ENCODE measurements at regions not wholly inside any gene's neighbourhood (a gene's known extent, or its start where the extent isn't known, plus 50 kb on each side); places are given as distances from the start of the nearest gene placed in this dataset.

- Histone ChIP-seq H3K4me3 (no peak overlapping the region), H3K36me3 (no peaks in the 10 kb centered on the region), H3K27me3 (no peaks in the 10 kb centered on the region), H3K4me1 (no peaks in the 10 kb centered on the region), H3K9me3 (no peaks in the 10 kb centered on the region), H3K27ac (no peak overlapping the region)
- intact Hi-C loops (cut with DNase I; ENCODE audit: low total_unique reads) (no loop called here), in situ Hi-C loops (cut with MboI; ENCODE audit: low pct_ligation_motif_present in 1 of 4, low pct_unique_long_range_greater_than_20kb in 1 of 4, low sequenced_read_pairs in 3 of 4) (no loop called here)
- DNase-seq = no peak
- TF ChIP-seq, protein P1, sequence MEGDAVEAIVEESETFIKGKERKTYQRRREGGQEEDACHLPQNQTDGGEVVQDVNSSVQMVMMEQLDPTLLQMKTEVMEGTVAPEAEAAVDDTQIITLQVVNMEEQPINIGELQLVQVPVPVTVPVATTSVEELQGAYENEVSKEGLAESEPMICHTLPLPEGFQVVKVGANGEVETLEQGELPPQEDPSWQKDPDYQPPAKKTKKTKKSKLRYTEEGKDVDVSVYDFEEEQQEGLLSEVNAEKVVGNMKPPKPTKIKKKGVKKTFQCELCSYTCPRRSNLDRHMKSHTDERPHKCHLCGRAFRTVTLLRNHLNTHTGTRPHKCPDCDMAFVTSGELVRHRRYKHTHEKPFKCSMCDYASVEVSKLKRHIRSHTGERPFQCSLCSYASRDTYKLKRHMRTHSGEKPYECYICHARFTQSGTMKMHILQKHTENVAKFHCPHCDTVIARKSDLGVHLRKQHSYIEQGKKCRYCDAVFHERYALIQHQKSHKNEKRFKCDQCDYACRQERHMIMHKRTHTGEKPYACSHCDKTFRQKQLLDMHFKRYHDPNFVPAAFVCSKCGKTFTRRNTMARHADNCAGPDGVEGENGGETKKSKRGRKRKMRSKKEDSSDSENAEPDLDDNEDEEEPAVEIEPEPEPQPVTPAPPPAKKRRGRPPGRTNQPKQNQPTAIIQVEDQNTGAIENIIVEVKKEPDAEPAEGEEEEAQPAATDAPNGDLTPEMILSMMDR (IDR thresholded peaks at IDR 0.05) = no peak
- TF ChIP-seq POLR2A (IDR thresholded peaks at IDR 0.05) (no peak), EP300 (IDR thresholded peaks at IDR 0.05; ENCODE audit: low read depth) (no peak), POLR2AphosphoS5 (IDR thresholded peaks at IDR 0.05) (no peak)
- 24 to 38% methylated on average over 2 of the region's 2 CpGs for WGBS, 2 donors (ENCODE audit: low coverage in 1 of 2)
Measured at GRCh38 chr6:102680413-102680812, 1286.9 kb downstream of the GRIK2 start.

GRCh38 chr6:102679865-102680264, 1286.4 kb downstream of the GRIK2 start:
- DNase-seq = no peak
- no peak overlapping the region for H3K27ac ChIP-seq
- H3K4me1 ChIP-seq = no peaks in the 10 kb centered on the region
- TF ChIP-seq EP300 (IDR thresholded peaks at IDR 0.05; ENCODE audit: low read depth) (no peak), POLR2A (IDR thresholded peaks at IDR 0.05) (no peak)
- no peaks in the 10 kb centered on the region for H3K27me3 ChIP-seq
- no peaks in the 10 kb centered on the region for H3K36me3 ChIP-seq
- H3K4me3 ChIP-seq = no peak overlapping the region
- intact Hi-C loops (cut with DNase I; ENCODE audit: low total_unique reads) = no loop called here
- H3K9me3 ChIP-seq = no peaks in the 10 kb centered on the region
- in situ Hi-C loops (cut with MboI; ENCODE audit: low pct_ligation_motif_present in 1 of 4, low pct_unique_long_range_greater_than_20kb in 1 of 4, low sequenced_read_pairs in 3 of 4) = no loop called here
- whole genome bisulfite sequencing, 2 donors (ENCODE audit: low coverage in 1 of 2) = 31% methylated on average over 1 of the region's 1 CpG; no CpG with 5 or more reads in 1 of the 2 donors

- in situ Hi-C loops (cut with MboI; ENCODE audit: low pct_ligation_motif_present in 1 of 4, low pct_unique_long_range_greater_than_20kb in 1 of 4, low sequenced_read_pairs in 3 of 4) = no loop called here
- Histone ChIP-seq H3K27me3 (no peaks in the 10 kb centered on the region), H3K9me3 (no peaks in the 10 kb centered on the region), H3K4me1 (no peaks in the 10 kb centered on the region), H3K4me3 (no peak overlapping the region), H3K27ac (no peak overlapping the region), H3K36me3 (no peaks in the 10 kb centered on the region)
- 24 to 69% methylated on average over 1 of the region's 1 CpG for WGBS, 2 donors (ENCODE audit: low coverage in 1 of 2)
- no peak for DNase-seq
- intact Hi-C loops (cut with DNase I; ENCODE audit: low total_unique reads) = no loop called here
- TF ChIP-seq POLR2AphosphoS5 (IDR thresholded peaks at IDR 0.05) = no peak
- TF ChIP-seq, protein P1 (IDR thresholded peaks at IDR 0.05) = no peak
- no peak for TF ChIP-seq EP300 (IDR thresholded peaks at IDR 0.05; ENCODE audit: low read depth)
- TF ChIP-seq POLR2A (IDR thresholded peaks at IDR 0.05) = no peak
Measured at GRCh38 chr6:102677225-102677624, 1283.7 kb downstream of the GRIK2 start.

DNA sequence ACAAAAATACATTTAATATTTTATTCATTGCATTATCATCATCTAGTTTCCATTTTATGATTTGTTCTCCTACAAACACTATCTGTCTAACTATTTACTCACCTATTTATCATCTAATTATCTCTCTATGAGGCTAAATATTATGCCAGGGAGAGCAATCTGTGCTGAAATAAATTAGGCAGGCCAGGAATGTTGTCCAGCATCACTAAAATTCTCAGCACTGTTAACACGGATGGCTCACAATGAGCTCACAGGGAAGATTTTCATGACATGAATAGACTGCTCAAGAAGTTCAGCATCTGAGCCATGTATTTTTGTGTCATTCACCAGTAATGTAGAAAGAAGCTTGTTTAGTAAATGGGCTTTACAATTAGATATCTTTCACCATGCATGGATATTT, 1277.2 kb downstream of the GRIK2 start:
- intact Hi-C loops (cut with DNase I; ENCODE audit: low total_unique reads) = no loop called here
- H3K4me3 ChIP-seq = no peak overlapping the region
- H3K4me1 ChIP-seq = no peaks in the 10 kb centered on the region
- no peaks in the 10 kb centered on the region for H3K9me3 ChIP-seq
- in situ Hi-C loops (cut with MboI; ENCODE audit: low pct_ligation_motif_present in 1 of 4, low pct_unique_long_range_greater_than_20kb in 1 of 4, low sequenced_read_pairs in 3 of 4) = no loop called here
- no peak for DNase-seq
- no peak overlapping the region for H3K27ac ChIP-seq
- WGBS, 2 donors (ENCODE audit: low coverage in 1 of 2) = 40 to 52% methylated on average over 1 of the region's 1 CpG
- TF ChIP-seq, protein P1 (IDR thresholded peaks at IDR 0.05) = no peak
- H3K27me3 ChIP-seq = no peaks in the 10 kb centered on the region
- no peaks in the 10 kb centered on the region for H3K36me3 ChIP-seq

- Histone ChIP-seq H3K27ac (no peak overlapping the region), H3K9me3 (no peaks in the 10 kb centered on the region), H3K27me3 (no peaks in the 10 kb centered on the region), H3K36me3 (no peaks in the 10 kb centered on the region), H3K4me3 (no peak overlapping the region), H3K4me1 (no peaks in the 10 kb centered on the region)
- intact Hi-C loops (cut with DNase I; ENCODE audit: low total_unique reads) (no loop called here), in situ Hi-C loops (cut with MboI; ENCODE audit: low pct_ligation_motif_present in 1 of 4, low pct_unique_long_range_greater_than_20kb in 1 of 4, low sequenced_read_pairs in 3 of 4) (no loop called here)
- no peak for DNase-seq
- TF ChIP-seq, protein P1 (IDR thresholded peaks at IDR 0.05) = no peak
- no peak for TF ChIP-seq EP300 (IDR thresholded peaks at IDR 0.05; ENCODE audit: low read depth)
- no peak for TF ChIP-seq POLR2A (IDR thresholded peaks at IDR 0.05)
- no peak for TF ChIP-seq POLR2AphosphoS5 (IDR thresholded peaks at IDR 0.05)
- 68 to 73% methylated on average over 3 of the region's 3 CpGs for WGBS, 2 donors (ENCODE audit: low coverage in 1 of 2)
Measured at GRCh38 chr6:102662851-102663250, 1269.3 kb downstream of the GRIK2 start.
